Motor neuron (in vitro differentiated cells): ENCODE measurements at regions not wholly inside any gene's neighbourhood (a gene's known extent, or its start where the extent isn't known, plus 50 kb on each side); places are given as distances from the start of the nearest gene placed in this dataset.
"Not testable (repeated sequence)": the region's sequence is repeated elsewhere in the genome, so short reads cannot be mapped to it uniquely, and the experiment has no call there.

Experiments
- ATAC-seq, 8 experiments: fragments of 200-7000 bp; cut with Tn5 transposase; replicated peaks in 6 of 8; 2 replicates each; pipeline ENCODE4 v1.8.0; 2021; ENCODE audit warnings: mild to moderate bottlenecking in 8 of 8, moderate library complexity in 8 of 8
- H3K27ac ChIP-seq, 2 donors: fragments of 250-450 bp; sonication (Bioruptor Pico); 2 replicates each; pipeline ENCODE4 v1.9.0; 2021; ENCODE audit warnings: antibody characterized with exemption in 2 of 2, mild to moderate bottlenecking in 2 of 2, moderate library complexity in 1 of 2
- H3K4me1 ChIP-seq, 2 donors: fragments of 250-450 bp; sonication (Bioruptor Pico); replicated peaks in 1 of 2; 2 replicates each; pipeline ENCODE4 v1.6.1; 2021; ENCODE audit warnings: antibody characterized with exemption in 2 of 2, mild to moderate bottlenecking in 2 of 2, moderate library complexity in 1 of 2
- H3K4me3 ChIP-seq, 5 donors: fragments of 250-450 bp; sonication (Bioruptor Pico); 2 replicates each; pipeline ENCODE4 v1.9.0; 2021; ENCODE audit warnings: antibody characterized with exemption in 5 of 5, mild to moderate bottlenecking in 5 of 5, moderate library complexity in 4 of 5
- WGBS, 10 experiments: fragments of 450-650 bp; shearing (Covaris generic); methylation state at CpG; one replicate each; pipeline ENCODE4 v1.0.0; 2022; 5-methylcytosine and 5-hydroxymethylcytosine counted together
- in situ Hi-C, 9 experiments: fragments of 400-800 bp; cut with MboI; loops; one replicate each; pipeline ENCODE4 v1.15.0; 2021; ENCODE audit warnings: low sequenced_read_pairs in 9 of 9, low pct_unique_long_range_greater_than_20kb in 2 of 9; ENCODE audit not compliant: unreplicated experiment in 9 of 9

- ATAC-seq: peak in 1 of 8 experiments; percentile 44
- Histone ChIP-seq H3K27ac (no peak overlapping the region), H3K4me3 (no peak overlapping the region), H3K4me1 (no peaks in the 10 kb centered on the region)
- in situ Hi-C loops: no loop called here
Measured at GRCh38 chrX:43224496-43224895, 431.6 kb upstream of the MAOA start.

GRCh38 chrX:43225626-43226328 is 430.3 kb upstream of the MAOA start:
- in situ Hi-C loops: no loop called here
- H3K4me3 ChIP-seq: no peak overlapping the region
- H3K4me1 ChIP-seq: no peaks in the 10 kb centered on the region
- H3K27ac ChIP-seq: no peak overlapping the region
- ATAC-seq: no peak
- 60 to 100% (median 60%) methylated on average over 1 of the region's 3 CpGs; no CpG with 5 or more reads in 7 of the 10 experiments for WGBS, 10 experiments

GRCh38 chrX:43238461-43238945 is 417.6 kb upstream of the MAOA start:
- WGBS, 10 experiments: 57% methylated on average over 1 of the region's 1 CpG; no CpG with 5 or more reads in 9 of the 10 experiments
- H3K4me1 ChIP-seq: no peaks in the 10 kb centered on the region
- in situ Hi-C loops: no loop called here
- H3K27ac ChIP-seq: no peak overlapping the region
- no peak overlapping the region for H3K4me3 ChIP-seq
- no peak for ATAC-seq

- in situ Hi-C loops: no loop called here
- H3K4me3 ChIP-seq: no peak overlapping the region
- no peak for ATAC-seq
Measured at GRCh38 chrX:43239356-43239755, 416.7 kb upstream of the MAOA start.

GRCh38 chrX:43255596-43255995 is 400.5 kb upstream of the MAOA start:
- 100% methylated on average over 1 of the region's 1 CpG; no CpG with 5 or more reads in 9 of the 10 experiments for WGBS, 10 experiments
- ATAC-seq: no peak
- Histone ChIP-seq H3K4me3 (no peak overlapping the region), H3K4me1 (no peaks in the 10 kb centered on the region), H3K27ac (no peak overlapping the region)
- in situ Hi-C loops: no loop called here

More at GRCh38 chrX:43239356-43239755, 416.7 kb upstream of the MAOA start:
- Histone ChIP-seq H3K27ac (no peak overlapping the region), H3K4me1 (no peaks in the 10 kb centered on the region)
- 60 to 80% (median 78%) methylated on average over 1 to 4 of the region's 4 CpGs; no CpG with 5 or more reads in 7 of the 10 experiments for whole genome bisulfite sequencing, 10 experiments

- ATAC-seq: no peak
- H3K4me1 ChIP-seq: no peaks in the 10 kb centered on the region
- in situ Hi-C loops: no loop called here
Measured at GRCh38 chrX:43266487-43266886, 389.6 kb upstream of the MAOA start.

GRCh38 chrX:43267652-43268051 is 388.4 kb upstream of the MAOA start:
- Histone ChIP-seq H3K4me1 (no peaks in the 10 kb centered on the region), H3K27ac (no peak overlapping the region), H3K4me3 (no peak overlapping the region)
- 40 to 79% methylated on average over 1 to 2 of the region's 5 CpGs; no CpG with 5 or more reads in 8 of the 10 experiments for WGBS, 10 experiments
- in situ Hi-C loops: no loop called here
- no peak for ATAC-seq

More at GRCh38 chrX:43266487-43266886, 389.6 kb upstream of the MAOA start:
- H3K4me3 ChIP-seq: no peak overlapping the region
- no peak overlapping the region for H3K27ac ChIP-seq

- Histone ChIP-seq H3K4me3 (no peak overlapping the region), H3K27ac (no peak overlapping the region), H3K4me1 (no peaks in the 10 kb centered on the region)
- in situ Hi-C loops: no loop called here
- no peak for ATAC-seq
Measured at GRCh38 chrX:43269201-43269600, 386.9 kb upstream of the MAOA start.

GRCh38 chrX:43277879-43278278 is 378.2 kb upstream of the MAOA start:
- in situ Hi-C loops: no loop called here
- Histone ChIP-seq H3K4me3 (no peak overlapping the region), H3K27ac (no peak overlapping the region), H3K4me1 (no peaks in the 10 kb centered on the region)
- no CpG with 5 or more reads among the region's 8 CpGs for WGBS, 10 experiments
- no peak for ATAC-seq

- Histone ChIP-seq H3K27ac (no peak overlapping the region), H3K4me1 (no peaks in the 10 kb centered on the region), H3K4me3 (no peak overlapping the region)
- in situ Hi-C loops: no loop called here
- ATAC-seq: no peak
- WGBS, 10 experiments: 100% methylated on average over 5 of the region's 19 CpGs; no CpG with 5 or more reads in 9 of the 10 experiments
Measured at GRCh38 chrX:43278440-43278839, 377.7 kb upstream of the MAOA start.

GRCh38 chrX:43279341-43279808 is 376.7 kb upstream of the MAOA start:
- H3K27ac ChIP-seq: no peak overlapping the region
- in situ Hi-C loops: no loop called here
- ATAC-seq: no peak
- no peaks in the 10 kb centered on the region for H3K4me1 ChIP-seq
- H3K4me3 ChIP-seq: no peak overlapping the region
- WGBS, 10 experiments: 21% methylated on average over 4 of the region's 38 CpGs; no CpG with 5 or more reads in 9 of the 10 experiments

- Histone ChIP-seq H3K4me1 (no peaks in the 10 kb centered on the region), H3K27ac (no peak overlapping the region), H3K4me3 (no peak overlapping the region)
- no peak for ATAC-seq
- WGBS, 10 experiments: 0 to 73% (median 0%) methylated on average over 1 of the region's 1 CpG; no CpG with 5 or more reads in 7 of the 10 experiments
- in situ Hi-C loops: no loop called here
Measured at GRCh38 chrX:43283187-43283586, 372.9 kb upstream of the MAOA start.

GRCh38 chrX:43311625-43312024 is 344.5 kb upstream of the MAOA start:
- H3K4me1 ChIP-seq, H3K27ac ChIP-seq, in situ Hi-C loops, H3K4me3 ChIP-seq: not testable (repeated sequence)
- 0 to 100% (median 100%) methylated on average over 1 of the region's 4 CpGs; no CpG with 5 or more reads in 5 of the 10 experiments for WGBS, 10 experiments
- peak in 3 of 8 experiments; percentile 31 to 54 (median 41) for ATAC-seq

- no peak overlapping the region for H3K27ac ChIP-seq
- no peaks in the 10 kb centered on the region for H3K4me1 ChIP-seq
- in situ Hi-C loops: no loop called here
- no peak overlapping the region for H3K4me3 ChIP-seq
- no peak for ATAC-seq
- WGBS, 10 experiments: 14 to 100% (median 100%) methylated on average over 1 of the region's 1 CpG; no CpG with 5 or more reads in 4 of the 10 experiments
Measured at GRCh38 chrX:43313035-43313434, 343.1 kb upstream of the MAOA start.
